DMS53 treated with DMSO at 0.1 percent for 48 hours (cell line): ENCODE measurements at regions not wholly inside any gene's neighbourhood (a gene's known extent, or its start where the extent isn't known, plus 50 kb on each side); places are given as distances from the start of the nearest gene placed in this dataset.

ENCODE experiments used
- DNase-seq: peaks from one replicate; lab custom pipeline; 2025; ENCODE audit not compliant: unreplicated experiment; lab: John Stamatoyannopoulos, UW

DNA sequence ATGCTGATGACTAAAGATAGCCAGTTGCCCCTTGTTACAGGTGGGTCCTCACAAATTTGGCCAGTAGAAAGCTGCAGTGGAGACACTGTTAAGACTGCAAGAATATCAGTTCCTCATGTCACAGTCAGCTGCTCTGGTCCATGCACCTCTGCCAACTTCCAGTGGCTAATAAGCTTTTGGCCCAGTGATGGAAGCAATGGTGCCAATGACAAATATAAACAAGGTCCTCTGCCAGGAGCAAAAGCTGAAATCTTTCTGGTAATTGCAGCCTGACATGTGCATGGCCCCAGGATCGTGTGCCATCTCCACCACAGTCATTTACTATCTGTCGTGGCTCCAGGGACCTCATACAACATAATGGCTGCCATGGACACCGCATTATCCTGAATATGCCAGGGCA is 85.4 kb upstream of the TMEM260 start:
- DNase-seq = no peak

DNA sequence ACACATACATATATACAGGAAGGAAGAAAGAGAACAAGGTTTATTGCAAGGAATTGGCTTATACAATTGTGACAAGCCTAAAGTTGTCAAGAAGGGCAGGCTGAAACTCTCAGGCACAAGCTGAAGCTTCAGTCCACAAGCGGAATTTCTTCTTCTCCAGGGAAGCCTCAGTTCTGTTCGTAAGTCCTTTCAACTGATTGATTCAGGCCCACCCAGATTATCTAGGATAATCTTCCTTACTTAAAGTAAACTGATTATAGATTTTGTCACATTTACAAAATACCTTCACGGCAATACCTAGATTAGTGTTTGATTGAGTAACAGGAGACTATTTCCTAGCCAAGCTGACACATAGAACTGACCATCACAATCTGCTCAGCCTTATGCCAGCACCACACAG is 81.5 kb upstream of the TMEM260 start:
- no peak for DNase-seq

- no peak for DNase-seq
Measured at GRCh38 chr14:56501909-56502530, 77.6 kb upstream of the TMEM260 start.

DNA sequence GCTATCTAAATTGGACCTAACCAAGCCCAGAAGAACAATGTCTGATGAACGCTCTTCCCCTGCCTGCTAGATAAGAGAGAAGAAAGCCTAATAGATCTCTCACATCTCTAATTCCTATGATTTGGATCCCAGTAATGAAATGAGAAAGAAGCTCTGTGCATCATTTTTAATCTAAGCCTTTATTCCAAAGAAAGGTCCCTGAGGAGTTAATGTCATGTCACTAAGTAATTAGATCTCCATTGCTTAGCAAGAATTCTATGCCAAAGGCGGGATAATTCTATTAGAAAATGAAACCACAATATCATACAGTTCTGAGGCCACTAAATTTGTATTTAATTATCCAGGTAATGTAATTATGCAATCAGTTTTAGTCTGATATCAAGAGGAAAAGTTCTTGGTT is 74.2 kb upstream of the TMEM260 start:
- no peak for DNase-seq

DNA sequence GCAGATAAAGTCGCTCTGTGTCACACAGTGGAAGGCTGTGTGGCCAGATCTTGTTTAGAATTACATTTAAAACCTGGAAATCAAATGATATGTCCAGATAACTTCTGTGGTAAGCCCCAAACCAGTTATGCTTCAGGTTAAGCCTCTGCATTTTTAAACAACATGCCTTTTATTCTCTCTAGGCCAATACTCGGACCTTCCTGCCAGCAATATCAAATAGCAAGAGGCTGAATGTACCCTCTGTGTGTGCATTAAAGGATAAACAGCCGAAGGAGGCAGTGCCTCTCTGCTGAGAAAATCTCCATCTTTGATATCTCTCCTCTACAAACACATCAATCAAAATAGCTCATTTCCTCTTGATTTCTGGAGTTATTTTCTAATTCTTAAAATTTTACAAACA is 67.1 kb upstream of the TMEM260 start:
- no peak for DNase-seq

- DNase-seq = no peak
Measured at GRCh38 chr14:56514663-56515371, 64.8 kb upstream of the TMEM260 start.

DNA sequence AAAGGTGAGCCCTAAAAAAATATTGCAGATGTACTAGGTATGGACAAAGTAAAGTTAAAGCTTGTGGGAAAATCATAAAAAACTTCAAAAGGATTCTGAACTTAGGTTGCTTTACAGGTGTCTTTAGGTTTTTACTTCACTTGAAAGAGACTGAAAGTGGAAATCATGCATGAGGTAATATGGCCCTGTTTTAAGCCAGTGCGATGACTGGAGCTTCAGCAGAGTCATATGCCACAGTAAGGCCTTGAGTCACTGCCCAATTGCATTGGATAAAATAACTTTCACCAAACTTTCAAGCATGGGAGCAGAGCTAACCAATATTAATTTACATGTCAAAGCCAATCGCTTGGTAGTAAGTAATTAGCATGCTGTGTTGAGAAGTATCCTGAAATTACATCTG is 63.9 kb upstream of the TMEM260 start:
- DNase-seq = no peak

DNA sequence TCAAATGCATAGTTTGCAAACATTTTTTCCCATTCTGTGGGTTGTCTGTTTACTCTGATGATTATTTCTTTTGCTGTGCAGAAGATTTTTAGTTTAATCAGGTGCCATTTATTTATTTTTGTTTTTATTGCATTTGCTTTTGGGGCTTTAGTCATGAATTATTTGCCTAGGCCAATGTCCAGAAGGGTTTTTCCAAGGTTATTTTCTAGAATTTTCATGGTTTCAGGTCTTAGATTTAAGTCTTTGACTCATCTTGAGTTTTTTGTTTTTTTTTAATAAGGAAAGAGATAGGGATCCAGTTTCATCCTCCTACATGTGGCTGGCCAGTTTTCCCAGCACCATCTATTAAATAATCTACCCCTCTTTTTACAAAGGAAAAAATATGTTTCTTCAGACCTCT is 57.2 kb upstream of the TMEM260 start:
- no peak for DNase-seq

DNA sequence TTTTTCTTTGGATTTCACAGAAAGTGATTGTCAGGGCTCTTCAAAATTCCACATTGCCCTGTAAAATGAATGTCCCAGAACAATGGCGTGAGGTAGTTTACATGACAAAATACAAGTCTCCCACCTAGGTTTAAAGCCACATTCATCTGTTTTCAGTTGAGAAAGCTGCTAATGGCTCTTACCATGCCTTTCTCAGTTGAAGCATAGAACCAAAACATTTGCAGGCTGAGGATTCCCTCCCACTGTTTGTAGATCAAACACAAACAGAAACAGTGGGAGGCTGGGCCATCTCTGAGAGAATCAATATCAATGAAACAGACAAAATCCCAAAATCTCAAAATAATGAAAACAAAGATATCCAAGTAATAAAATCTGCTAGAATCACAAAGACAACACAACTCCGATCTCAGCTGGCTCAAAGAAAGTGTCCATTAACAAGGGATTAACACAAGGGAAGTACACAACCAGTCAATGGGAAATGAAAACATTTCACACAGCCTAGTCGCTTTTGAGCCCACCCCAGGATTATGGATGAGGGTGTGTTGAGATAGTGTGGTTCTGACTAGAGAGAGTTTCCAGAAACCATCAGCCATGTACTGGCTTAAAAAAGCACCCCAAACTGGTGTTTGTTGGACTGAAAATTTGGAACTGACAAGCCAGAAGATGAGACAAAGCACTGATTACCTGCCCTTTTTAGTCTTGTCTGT is 54.5 kb upstream of the TMEM260 start:
- no peak for DNase-seq

GRCh38 chr14:56528927-56529326 is 50.7 kb upstream of the TMEM260 start:
- no peak for DNase-seq
